HepG2 (cell line): ENCODE measurements at regions not wholly inside any gene's neighbourhood (a gene's known extent, or its start where the extent isn't known, plus 50 kb on each side); places are given as distances from the start of the nearest gene placed in this dataset.

Experiments
- ATAC-seq: fragments of 200-7000 bp; cut with Tn5 transposase; 3 replicates; pipeline ENCODE4 v1.9.1; 2020; ENCODE audit warnings: mild to moderate bottlenecking, moderate library complexity
- BruUV-seq: library from RNA; stranded (reverse); fragments of 400-500 nt; replicated peaks from 2 replicates; lab custom pipeline; 2021; lab: Mats Ljungman, UMichigan
- CTCF ChIA-PET: fragments of 300-600 bp; formaldehyde crosslinking; extraction: SDS; loops from one replicate; lab custom pipeline; 2021; ENCODE audit warnings: low total read pairs, inconsistent platforms, low intra/inter-chr PET ratio; lab: Yijun Ruan, JAX
- POLR2A ChIA-PET: fragments of 350-600 bp; sonication (Branson Sonifier 250); formaldehyde crosslinking; loops from one replicate; lab custom pipeline; 2020; ENCODE audit warnings: antibody characterized with exemption, inconsistent platforms; lab: Yijun Ruan, JAX
- DNase-seq: peaks from one replicate; pipeline ENCODE4 v3.0.0-alpha.2; 2015; ENCODE audit warnings: low spot score
- FAIRE-seq: peaks from 3 replicates; lab custom pipeline; 2011; peaks lifted over from hg19 to GRCh38; lab: Jason Lieb, UNC
- H2AFZ ChIP-seq: one replicate; pipeline ENCODE4 v1.6.1; 2011; ENCODE audit warnings: low read length, inconsistent platforms
- H3K27ac ChIP-seq: fragments of 300-600 bp; 3 replicates; pipeline ENCODE4 v1.8.0; 2011; ENCODE audit warnings: mixed run types, mild to moderate bottlenecking, mixed read lengths, low read length, inconsistent platforms; ENCODE audit not compliant: insufficient read depth; ENCODE audit errors: extremely low read length
- H3K27me3 ChIP-seq, 2 experiments: fragments of 200-600 bp in 1 of 2; 2 replicates in 1 of 2; 3 replicates in 1 of 2; pipeline versions ENCODE4 v1.6.0 to v1.8.0; 2011; ENCODE audit warnings: low read length in 2 of 2, mild to moderate bottlenecking in 2 of 2, moderate library complexity in 2 of 2, inconsistent platforms in 1 of 2; ENCODE audit not compliant: insufficient read depth in 2 of 2, control insufficient read depth in 1 of 2
- H3K36me3 ChIP-seq, 2 experiments: fragments of 200-600 bp in 1 of 2; replicated peaks in 1 of 2; 2 replicates in 1 of 2; 3 replicates in 1 of 2; pipeline versions ENCODE4 v1.5.1 to v1.8.0; 2011; ENCODE audit warnings: low read length in 2 of 2, inconsistent platforms in 1 of 2; ENCODE audit not compliant: insufficient read depth in 2 of 2, control insufficient read depth in 1 of 2
- H3K4me1 ChIP-seq: 2 replicates; pipeline ENCODE4 v1.5.1; 2012; ENCODE audit warnings: low read length, inconsistent platforms; ENCODE audit not compliant: insufficient read depth
- H3K4me2 ChIP-seq: 2 replicates; pipeline ENCODE4 v1.6.0; 2011; ENCODE audit warnings: low read depth, low read length, inconsistent platforms
- H3K4me3 ChIP-seq, 3 experiments: fragments of 200-600 bp in 1 of 3; sonication (generic), shearing (Covaris generic) in 1 of 3; replicated peaks in 1 of 3; 2 replicates each; pipeline ENCODE4 v1.5.1; 2011 to 2016; ENCODE audit warnings: low read length in 3 of 3, inconsistent platforms in 2 of 3, low read depth in 2 of 3, mild to moderate bottlenecking in 2 of 3, control low read depth in 1 of 3, mixed read lengths in 1 of 3; ENCODE audit not compliant: insufficient read depth in 1 of 3
- H3K79me2 ChIP-seq: one replicate; pipeline ENCODE4 v1.6.1; 2011; ENCODE audit warnings: low read length, inconsistent platforms; ENCODE audit not compliant: insufficient read depth
- H3K9ac ChIP-seq: 2 replicates; pipeline ENCODE4 v1.6.0; 2011; ENCODE audit warnings: mild to moderate bottlenecking, low read depth, low read length, inconsistent platforms; ENCODE audit not compliant: insufficient read depth
- H3K9me3 ChIP-seq: 2 replicates; pipeline ENCODE4 v1.5.1; 2012; ENCODE audit warnings: mild to moderate bottlenecking, low read length
- H4K20me1 ChIP-seq: 2 replicates; pipeline ENCODE4 v1.6.0; 2011; ENCODE audit warnings: inconsistent platforms, mild to moderate bottlenecking, low read length, moderate library complexity; ENCODE audit not compliant: insufficient read depth
- ATF3 ChIP-seq: sonication (generic); formaldehyde crosslinking; IDR thresholded peaks from 2 replicates; pipeline ENCODE4 v1.4.0; 2020; ENCODE audit warnings: missing genetic modification reagents
- HNRNPUL1 ChIP-seq: fragments of 200-400 bp; formaldehyde crosslinking; IDR thresholded peaks from 2 replicates; pipeline ENCODE4 v1.6.1; 2017; ENCODE audit warnings: low read depth, mild to moderate bottlenecking, low read length, moderate library complexity
- REST ChIP-seq, 2 experiments: IDR thresholded peaks; 2 replicates each; pipeline ENCODE4 v1.6.1; 2011 to 2012; ENCODE audit warnings: low read length in 2 of 2, borderline replicate concordance in 1 of 2, low read depth in 1 of 2, mild to moderate bottlenecking in 1 of 2, moderate library complexity in 1 of 2
- SMARCC2 ChIP-seq: fragments of 450-650 bp; IDR thresholded peaks from 2 replicates; pipeline ENCODE4 v1.6.1; 2017; ENCODE audit warnings: antibody characterized with exemption, mild to moderate bottlenecking
- ZIK1 ChIP-seq: sonication (generic); formaldehyde crosslinking; IDR thresholded peaks from 2 replicates; pipeline ENCODE4 v1.5.0; 2020; ENCODE audit warnings: mild to moderate bottlenecking, low read depth, missing genetic modification reagents, borderline replicate concordance
- ZNF879 ChIP-seq: sonication (generic); formaldehyde crosslinking; IDR thresholded peaks from 2 replicates; pipeline ENCODE4 v1.8.1; 2023; ENCODE audit warnings: missing genetic modification reagents
- WGBS: methylation state at CpG from one replicate; pipeline ENCODE4 v1.1.6; 2017; ENCODE audit warnings: low lambda C conversion rate; 5-methylcytosine and 5-hydroxymethylcytosine counted together
- in situ Hi-C: cut with HindIII; loops from 2 replicates; pipeline ENCODE4 v1.10.0; 2017; ENCODE audit warnings: low pct_unique_long_range_greater_than_20kb; ENCODE audit not compliant: extremely low pct_ligation_motif_present
- intact Hi-C: fragments of 100-400 bp; cut with micrococcal nuclease; formaldehyde crosslinking; loops from one replicate; pipeline ENCODE4 v1.10.0; 2022; ENCODE audit not compliant: unreplicated experiment

GRCh38 chr13:88979465-88980175 is 1308.4 kb downstream of the SLITRK5 start (continued):
- no peak for TF ChIP-seq REST (IDR thresholded peaks at IDR 0.05; ENCODE audit: borderline replicate concordance in 1 of 2, low read depth in 1 of 2, low read length in 2 of 2)

GRCh38 chr13:89003656-89004055 is 1332.5 kb downstream of the SLITRK5 start:
- no peaks in the 10 kb centered on the region for H3K36me3 ChIP-seq
- in situ Hi-C loops (no loop called here), intact Hi-C loops (no loop called here)
- no peak overlapping the region for H3K4me3 ChIP-seq
- CTCF ChIA-PET, result no interaction called here
- H3K4me1 ChIP-seq, result no peaks in the 10 kb centered on the region
- WGBS, result 4% methylated on average over 2 of the region's 2 CpGs
- BruUV-seq, result no TSS peak
- no peak for DNase-seq
- H4K20me1 ChIP-seq, result no peaks in the 10 kb centered on the region
- FAIRE-seq, result no peak
- no peaks in the 10 kb centered on the region for H3K79me2 ChIP-seq
- ATAC-seq, result no peak
- peaks cover 5% of the 10 kb centered on the region; the same call in 1 of the 2 replicates for H3K9me3 ChIP-seq
- H2AFZ ChIP-seq, result no peak overlapping the region
- TF ChIP-seq SMARCC2 (no peak), ZNF879 (CRISPR knock-in tag) (no peak), ATF3 (no peak), HNRNPUL1 (no peak), ZIK1 (CRISPR knock-in tag) (no peak)
- no peaks in the 10 kb centered on the region for H3K27me3 ChIP-seq
- H3K27ac ChIP-seq, result no peak overlapping the region
- H3K4me2 ChIP-seq, result no peak overlapping the region
- H3K9ac ChIP-seq, result no peak overlapping the region
- POLR2A ChIA-PET, result no interaction called here
